ENCODE measurements at regions not wholly inside any gene's neighbourhood (a gene's known extent, or its start where the extent isn't known, plus 50 kb on each side); places are given as distances from the start of the nearest gene placed in this dataset.

DNA sequence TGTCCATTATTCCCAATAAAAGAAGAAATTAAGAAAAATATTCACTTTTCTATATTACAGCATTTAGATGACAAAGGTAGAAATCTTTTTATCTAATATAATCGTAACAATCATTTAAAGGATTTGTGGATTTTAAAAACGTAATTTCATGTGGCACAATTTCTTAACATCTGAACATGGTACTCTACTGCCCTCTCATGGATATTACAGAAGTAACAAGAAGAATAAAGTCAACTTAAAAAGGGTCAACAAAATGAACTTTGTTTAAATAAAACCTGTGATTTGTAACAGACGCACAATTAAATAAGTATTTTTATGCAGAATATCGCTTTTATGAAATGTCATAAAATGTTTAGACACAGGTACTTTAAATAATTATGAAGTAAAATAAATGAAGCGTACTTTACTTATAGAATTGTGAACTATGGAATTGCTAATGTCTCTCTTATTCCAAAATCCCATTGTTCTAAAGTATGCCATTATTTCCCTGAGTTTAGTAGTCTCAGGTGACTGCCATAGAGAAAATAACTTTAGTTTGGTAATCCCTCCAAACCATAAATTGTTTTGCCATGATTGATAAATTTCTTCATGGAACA, 366.8 kb upstream of the ZNF385D start:
- no peak for DNase-seq

DNA sequence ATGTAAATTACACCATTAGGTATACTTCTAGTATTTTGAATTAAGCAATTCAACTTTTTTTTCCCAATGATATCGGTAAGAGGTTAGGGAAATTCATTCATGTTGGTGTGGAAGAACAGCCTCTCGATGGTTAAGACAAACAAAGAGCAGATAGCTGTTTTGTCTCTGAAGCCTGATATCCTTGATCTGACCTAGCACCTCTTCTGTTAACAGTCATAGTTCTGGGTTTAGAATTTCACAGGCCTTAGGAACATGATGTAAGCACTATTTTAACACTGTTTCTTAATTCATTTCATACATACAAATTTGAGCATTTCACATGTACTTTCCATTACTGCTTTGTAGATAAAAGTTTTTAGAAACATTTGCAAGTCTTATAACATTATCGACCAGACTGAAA, 367.5 kb upstream of the ZNF385D start:
- DNase-seq = no peak

DNA sequence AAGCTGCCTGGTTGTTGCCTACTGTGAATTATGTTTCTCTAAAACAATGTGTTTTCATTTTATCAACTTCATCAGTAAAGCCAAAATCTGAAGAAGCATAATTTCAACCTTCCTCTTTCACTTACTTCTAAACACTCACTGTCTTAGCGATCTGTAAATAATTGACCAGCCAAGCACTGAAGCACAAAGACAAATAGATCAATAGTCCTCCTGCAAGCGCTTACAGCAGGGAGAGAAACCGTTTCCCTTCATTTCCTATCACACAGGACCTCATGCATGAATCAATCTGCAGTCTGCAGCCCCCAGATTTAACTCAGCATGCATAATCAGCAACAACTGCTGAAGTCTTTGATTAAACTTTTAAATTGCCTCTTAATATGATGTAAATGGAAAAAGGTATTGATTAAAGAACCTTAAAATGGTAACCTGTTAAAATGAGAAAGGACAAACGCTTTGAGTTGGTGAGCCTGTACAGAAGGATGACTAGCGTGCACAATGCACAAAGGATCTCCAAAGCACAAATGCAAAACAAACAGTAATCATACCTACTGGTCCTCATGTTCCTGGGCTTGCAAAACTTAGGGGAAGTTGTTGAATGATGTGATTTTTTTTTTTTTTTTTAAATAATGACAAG, 370.2 kb upstream of the ZNF385D start:
- no peak for DNase-seq

DNA sequence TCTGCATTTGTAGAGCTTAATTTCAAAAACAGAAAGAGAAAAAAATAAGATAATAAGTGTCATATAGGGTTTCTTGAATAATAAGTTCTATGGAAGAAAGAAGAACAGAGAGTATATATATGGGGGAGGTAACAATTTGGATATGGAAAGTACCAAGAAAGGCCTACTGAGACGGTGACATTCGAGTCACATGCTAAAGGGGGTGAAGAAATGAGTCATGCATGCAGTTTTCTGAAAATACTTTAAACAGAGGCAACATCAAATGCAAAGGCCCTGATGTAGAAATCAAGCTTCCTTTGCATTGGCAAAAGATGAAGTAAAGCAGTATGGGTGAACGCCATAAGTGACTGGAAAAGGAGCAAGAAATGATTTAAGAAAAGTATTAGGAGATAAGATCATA, 371.6 kb upstream of the ZNF385D start:
- DNase-seq = no peak

DNA sequence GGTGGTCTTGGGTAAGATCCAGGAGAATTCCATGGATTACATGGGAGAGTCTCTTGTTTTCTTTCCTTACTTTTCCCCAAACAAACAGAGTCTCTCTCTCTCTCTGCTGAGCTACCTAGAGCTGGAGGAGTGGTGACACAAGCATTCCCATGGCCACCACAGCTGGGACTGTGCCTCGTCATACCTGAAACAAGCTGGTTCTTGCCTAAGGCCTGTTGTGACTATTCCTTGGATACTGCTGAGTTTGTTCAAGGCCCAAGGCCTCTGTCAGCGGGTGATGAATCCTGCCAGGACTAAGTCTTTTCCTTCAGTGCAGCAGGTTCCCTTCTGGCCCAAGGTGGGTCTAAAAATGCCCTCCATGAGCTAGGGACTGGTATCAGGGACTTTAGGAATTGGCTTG, 378.1 kb upstream of the ZNF385D start:
- no peak for DNase-seq

DNA sequence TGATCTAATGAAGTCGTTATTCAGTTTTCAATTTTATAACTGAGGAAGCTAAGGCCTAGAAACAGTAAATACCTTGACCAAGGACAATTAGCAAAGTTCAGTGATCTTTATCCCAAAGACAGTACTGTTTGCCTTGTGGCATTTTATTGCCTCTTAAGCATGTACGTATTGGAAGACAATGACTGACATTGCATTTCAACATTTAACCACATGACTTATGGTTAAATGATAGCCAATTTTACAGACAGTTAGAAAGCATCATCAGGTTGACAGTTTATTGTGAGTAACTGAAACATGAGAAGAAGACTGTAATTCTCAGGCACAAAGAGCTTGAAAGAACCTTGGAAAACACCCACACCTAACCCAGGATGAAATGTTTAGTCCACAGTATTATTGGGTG, 390.8 kb upstream of the ZNF385D start:
- DNase-seq = no peak

DNA sequence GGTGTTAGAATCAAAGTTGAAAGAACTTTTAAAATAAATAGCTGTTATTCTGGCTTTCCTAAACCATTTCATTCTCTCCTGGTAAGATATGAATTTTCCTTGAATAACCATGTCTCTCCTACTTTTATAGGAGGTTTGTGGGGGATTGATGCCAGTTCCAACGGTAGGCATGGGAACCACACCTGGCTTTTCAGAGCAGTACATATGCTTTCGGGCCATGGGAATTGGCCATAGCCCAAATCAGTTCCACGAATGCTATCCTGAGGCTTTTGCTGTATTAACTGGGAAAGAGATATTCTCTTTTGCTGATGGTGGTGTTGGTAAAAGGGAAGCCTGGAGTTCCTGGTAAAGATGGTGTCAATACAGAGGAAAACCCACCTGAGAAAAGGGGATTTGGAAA, 396.2 kb upstream of the ZNF385D start:
- no peak for DNase-seq

DNA sequence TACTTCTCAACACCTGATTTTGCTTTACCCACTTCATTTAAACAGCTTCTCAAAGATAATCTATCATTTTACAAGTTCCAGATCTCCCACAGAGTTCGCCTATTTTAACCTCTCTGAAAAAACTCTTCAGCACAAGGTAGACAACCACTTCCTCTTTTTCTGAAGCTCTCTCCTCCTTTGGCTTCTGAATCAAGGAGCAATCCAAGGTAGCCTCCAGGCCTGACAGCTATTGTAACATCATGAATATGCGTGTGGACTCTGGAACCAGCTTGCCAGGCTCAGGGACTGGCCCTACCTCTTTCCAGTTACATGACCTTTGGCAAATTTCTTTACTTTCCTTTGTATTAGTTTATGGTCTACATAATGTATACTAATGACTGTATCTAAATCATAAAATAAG, 405.9 kb upstream of the ZNF385D start:
- DNase-seq = no peak

DNA sequence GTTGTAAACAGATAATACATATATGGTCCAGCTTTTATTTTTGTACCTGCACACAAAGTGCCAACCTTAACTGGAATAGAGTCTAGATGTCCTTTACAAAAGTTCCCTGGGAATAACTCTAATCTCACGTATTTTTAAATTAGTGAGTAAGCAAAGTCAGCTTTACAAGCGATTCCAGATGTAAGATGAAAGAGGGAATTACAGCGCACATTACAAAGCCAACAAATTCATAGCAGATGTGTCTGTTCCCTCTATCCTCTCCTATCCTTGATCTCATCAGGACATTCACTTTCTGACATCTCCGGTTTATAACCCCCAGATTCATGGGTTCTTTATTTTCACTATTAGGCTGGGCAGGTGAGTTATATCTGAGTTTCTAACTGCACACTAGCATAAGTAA, 406.8 kb upstream of the ZNF385D start:
- DNase-seq = no peak

DNA sequence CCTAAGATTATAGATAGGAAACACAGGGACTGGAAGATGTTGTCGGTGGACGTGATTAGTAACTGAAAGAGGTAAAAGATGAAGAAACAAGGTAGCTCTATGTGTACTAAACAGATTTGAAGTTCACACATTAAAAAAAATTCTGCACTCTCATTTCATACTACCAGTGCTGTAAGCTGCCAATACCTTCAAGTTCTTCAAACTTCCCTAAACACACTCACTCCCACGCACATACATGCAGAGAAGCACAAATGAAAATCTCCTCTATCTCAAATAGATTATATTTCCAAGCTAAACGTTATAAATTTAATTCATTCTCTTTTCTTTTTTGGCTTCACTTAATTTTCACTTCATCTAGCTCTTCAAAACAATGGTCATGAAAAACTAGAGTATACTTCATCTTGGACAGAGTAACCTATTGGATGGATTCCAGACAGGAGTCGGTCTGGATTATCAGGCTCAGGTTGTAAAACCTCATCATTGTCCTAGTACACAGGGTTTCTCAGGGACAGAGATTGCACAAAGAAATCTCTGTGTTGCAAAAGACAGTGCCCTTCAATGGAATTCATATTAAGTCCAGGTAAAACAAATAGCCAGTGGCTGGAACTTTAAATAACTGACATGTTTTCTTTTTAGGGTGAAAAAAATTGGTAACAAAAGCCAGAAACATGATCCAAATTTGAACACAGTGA, 408.1 kb upstream of the ZNF385D start:
- no peak for DNase-seq

DNA sequence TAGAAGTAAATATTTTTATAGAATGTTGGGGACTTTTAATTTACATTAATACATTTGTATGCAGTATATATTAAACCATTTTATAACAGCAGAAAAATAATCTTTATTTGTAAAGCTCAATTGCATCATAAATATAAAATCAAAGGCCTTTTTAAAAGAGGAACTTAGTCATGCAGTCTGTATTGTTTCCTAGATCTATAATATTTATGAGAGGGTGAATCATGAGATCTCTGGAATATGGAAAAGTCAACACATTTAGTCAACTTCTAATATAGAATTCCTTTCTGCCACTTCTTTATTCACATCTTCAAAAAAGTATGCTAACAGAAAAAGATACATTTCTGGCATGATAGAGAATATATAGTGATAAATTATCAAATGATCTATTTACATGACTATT, 410.3 kb upstream of the ZNF385D start:
- no peak for DNase-seq

DNA sequence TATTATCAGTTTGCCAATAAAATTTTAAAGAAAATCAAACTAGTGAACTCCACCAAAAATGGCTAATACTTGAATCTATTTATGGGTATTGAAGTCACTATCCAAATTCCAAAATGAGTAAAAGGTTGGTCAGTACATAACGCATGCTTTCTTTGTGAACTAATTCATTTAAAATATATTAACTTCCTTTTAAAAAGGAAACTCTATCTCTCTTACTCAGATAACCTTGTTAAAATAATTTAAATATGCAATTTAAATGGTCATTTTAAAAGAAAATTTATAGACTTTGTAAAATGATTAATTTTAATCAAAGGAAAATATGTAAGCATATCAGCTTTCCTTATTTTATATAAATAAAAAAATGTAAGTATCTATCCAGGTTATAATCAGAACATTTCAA, 419.4 kb upstream of the ZNF385D start:
- DNase-seq = no peak

DNA sequence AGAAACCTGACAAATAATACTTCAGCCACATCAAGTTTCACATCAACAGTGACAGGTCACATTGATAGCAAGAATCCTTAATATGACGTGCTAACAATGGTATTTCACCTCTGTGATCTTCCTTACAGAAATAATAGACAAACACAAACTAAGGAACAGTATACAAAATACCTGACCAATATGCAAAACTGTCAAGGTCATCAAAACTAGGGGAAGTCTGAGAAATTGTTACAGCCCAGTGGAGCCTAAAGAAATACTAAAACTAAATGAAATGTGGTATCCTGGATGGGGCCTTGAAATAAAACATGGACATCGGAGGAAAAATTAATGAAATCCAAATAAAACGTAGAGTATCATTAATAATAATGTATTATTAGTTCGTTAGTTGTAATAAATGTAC, 422.0 kb upstream of the ZNF385D start:
- DNase-seq = no peak

DNA sequence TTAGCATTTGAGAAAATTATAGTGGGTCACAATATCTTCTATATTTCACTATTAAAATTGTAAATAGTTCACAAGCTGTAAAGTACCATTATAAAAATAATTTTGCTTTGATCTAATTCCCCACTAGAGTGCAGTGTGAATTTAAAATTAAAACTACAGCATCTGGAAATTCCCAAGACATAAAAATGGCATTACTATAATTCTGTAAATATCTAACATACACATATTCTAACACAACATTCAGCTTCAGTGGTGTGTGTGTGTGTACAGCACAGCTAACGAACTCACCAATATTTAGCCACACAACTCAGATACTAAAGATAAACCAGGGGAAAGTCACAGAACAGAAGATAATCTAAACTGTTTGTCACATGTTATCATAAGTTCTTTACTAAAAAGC, 424.9 kb upstream of the ZNF385D start:
- no peak for DNase-seq

DNA sequence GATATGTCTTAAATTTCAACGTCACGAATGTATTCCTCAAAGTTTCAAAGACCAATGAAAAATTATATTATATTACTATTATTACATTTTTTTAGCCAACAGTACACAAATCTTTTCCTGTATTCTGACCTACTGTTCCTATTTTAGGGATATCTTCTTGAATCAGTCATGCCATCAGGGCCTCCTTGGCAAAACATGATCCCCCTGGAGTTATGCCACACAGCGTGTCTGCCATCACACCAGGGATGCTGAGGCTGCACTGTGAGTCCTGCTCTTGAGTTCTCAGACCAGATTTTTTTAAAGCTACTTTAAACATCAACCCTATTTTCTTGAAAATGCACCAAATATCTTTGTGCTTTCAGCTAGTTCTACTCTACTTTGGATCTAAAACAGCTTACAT, 425.9 kb upstream of the ZNF385D start:
- peak; percentile 22 for DNase-seq

DNA sequence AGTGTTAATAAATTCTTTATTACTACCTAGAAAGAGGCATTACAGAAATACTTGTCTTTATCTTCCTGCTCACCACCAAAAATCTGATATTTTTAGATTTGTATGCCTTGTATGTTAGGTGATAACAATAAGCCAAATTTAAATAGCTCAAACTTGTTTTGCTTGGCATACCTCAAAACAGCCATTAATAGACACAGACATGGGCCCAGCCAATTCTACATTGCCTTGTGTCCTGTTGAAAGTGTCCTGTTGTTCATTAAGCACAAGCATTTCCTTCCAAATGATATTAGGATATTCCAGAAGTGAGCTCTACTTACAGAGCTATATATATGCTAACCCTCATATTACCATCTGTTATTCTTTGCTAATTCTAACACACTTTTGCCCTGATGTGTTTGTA, 438.6 kb upstream of the ZNF385D start:
- DNase-seq = no peak

DNA sequence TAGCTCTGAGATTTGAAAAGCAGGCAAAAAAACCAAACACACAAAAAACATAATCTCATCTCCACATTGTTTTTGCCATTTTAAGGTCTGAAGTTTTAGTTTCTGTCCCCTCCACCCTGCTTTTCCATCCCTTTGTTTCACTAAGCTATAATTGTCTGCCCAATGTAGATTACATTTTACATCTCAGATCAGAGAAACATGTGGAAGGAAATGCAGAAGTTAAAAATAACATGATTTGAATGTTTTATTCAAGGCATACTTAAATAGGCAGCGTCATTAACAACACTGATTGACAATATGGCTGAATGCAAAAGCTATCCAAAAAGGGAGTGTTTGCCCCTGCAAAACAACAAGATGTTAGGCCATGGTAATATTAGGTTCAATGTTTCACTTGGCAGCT, 448.1 kb upstream of the ZNF385D start:
- no peak for DNase-seq

DNA sequence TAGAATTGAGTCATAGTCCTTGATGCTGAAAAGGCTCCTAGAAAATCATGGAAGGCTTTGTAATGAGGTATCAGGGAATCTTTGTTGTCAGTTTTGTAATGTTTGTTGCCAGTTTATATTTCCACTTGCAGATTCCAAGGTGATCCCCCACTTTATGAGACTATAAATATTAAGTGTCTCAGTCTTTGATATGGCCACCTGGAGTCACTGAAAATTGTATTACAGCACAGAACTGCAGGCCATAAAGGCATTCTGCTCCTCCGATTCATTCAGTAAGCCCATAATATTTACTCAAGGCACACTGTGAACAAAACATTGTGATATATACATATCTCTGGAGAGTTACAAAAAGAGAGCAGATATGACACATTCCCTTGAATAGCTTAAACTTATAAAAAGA, 457.8 kb upstream of the ZNF385D start:
- DNase-seq = no peak

DNA sequence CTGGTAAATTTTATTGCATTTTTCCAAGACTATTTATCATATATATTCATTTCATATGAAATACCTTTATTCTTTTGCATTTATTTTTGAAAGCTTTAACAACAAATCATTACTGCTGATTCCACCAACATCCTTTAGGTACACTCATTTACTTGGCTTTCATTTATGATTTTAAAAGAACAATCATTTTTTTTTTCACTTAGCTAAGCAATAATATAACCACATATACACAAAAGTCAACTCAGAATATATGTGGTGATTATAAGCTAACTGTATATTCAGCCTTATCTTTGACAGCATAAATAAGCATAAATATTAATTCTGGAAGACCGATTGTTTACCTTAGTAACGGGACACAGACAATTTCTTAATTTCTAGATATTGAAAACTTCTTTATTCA, 458.6 kb upstream of the ZNF385D start:
- DNase-seq = no peak

DNA sequence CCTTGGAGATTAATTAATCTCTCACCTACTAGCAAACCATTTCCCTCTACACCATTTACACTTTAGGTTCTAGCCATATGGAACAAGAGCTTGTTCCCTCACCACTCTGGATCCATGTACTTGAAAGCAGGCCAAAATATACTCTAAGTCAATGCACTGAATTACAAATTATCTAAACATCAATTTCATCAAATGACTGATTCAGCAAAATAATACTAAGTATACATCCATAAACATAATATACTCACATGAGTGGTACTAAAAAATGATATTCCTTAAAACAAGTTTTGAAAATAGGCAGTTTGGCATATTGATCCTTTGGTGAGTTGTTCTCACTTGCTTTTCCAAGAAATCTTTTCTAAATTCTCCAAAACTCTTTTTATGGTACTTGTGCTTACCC, 459.7 kb upstream of the ZNF385D start:
- DNase-seq = no peak

DNA sequence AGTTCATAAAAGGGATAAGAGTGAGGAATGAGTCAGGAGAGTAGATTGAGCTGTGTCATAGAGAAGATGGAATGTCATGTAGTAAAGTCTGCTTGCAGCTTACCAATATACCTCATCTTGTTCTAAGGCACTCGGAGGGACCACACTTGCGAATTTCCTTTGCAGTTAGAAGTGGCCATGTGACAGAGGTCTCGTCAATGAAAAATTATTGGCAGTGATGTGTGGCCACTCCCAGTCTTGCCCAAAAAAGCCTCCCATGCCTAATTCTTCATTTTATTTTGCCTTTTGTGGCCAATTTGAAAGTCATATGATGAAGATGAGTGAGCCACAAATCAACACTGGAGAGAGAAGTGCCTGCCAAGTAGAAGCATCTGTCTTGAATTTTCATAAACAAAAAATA, 465.6 kb upstream of the ZNF385D start:
- no peak for DNase-seq

DNA sequence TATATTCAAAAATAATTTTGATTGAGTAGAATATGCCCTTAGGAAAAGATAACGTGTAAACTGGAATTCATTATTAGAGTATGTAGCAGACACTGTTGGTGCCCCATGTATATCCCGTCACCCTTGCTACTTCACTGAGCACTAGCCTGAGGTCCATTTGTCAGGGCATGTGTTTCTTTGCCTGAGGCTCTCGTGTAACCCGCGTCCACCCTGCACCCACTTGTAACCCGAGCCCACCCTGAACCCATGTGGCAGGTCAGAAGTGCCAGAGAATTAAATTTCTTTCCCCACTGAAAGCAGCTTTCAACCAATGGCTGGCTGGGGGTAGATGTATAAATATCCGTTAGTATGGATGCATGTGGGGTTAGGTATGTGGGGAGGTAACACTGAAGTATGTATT, 474.2 kb upstream of the ZNF385D start:
- DNase-seq = no peak

DNA sequence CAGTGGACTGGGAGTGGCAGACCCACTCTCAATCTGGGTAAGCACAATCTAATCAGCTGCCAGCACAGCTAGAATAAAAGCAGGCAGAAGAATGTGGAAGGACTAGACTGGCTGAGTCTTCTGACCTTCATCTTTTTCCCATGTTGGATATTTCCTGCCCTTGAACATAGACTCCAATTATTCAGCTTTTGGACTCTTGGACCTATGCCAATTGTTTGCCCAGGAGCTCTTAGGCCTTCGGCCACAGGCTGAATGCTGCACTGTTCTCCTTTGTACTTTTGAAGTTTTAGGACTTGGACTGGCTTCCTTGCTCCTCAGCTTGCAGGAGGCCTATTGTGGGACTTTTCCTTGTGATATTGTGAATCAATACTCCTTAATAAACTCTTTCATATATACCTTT, 477.7 kb upstream of the ZNF385D start:
- no peak for DNase-seq

DNA sequence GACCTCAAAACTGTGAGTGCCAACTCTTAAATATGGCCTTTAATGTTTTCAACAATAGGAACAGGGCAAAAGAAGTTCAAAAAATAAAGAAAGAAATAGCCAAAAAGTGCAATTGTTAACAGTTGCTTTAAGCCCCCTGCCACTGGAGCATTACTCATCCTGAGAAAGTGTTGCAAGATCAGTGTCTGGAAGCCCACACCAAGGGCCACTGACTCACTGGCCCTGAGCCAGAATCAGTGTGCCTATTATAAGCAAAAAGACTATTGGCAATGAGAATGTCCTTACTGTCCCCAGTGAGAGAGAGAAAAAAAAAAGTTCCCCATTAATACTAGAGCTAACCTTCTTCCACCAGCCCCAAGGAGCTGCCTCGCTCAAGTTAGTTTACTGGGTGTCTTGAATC, 480.1 kb upstream of the ZNF385D start:
- no peak for DNase-seq

Measured in femur (tissue), 1 donor.